NB4 (cell line): ENCODE measurements at regions not wholly inside any gene's neighbourhood (a gene's known extent, or its start where the extent isn't known, plus 50 kb on each side); places are given as distances from the start of the nearest gene placed in this dataset.

Experiments
- CTCF ChIP-seq: IDR thresholded peaks from one replicate; pipeline ENCODE4 v1.5.1; 2012; ENCODE audit warnings: low read depth, low read length
- MYC ChIP-seq: IDR thresholded peaks from 2 replicates; pipeline ENCODE4 v1.6.1; 2011; ENCODE audit warnings: low read depth, low read length
- POLR2A ChIP-seq: IDR thresholded peaks from 2 replicates; pipeline ENCODE4 v1.6.1; 2011; ENCODE audit warnings: mild to moderate bottlenecking; ENCODE audit not compliant: insufficient read length; ENCODE audit errors: extremely low read depth

DNA sequence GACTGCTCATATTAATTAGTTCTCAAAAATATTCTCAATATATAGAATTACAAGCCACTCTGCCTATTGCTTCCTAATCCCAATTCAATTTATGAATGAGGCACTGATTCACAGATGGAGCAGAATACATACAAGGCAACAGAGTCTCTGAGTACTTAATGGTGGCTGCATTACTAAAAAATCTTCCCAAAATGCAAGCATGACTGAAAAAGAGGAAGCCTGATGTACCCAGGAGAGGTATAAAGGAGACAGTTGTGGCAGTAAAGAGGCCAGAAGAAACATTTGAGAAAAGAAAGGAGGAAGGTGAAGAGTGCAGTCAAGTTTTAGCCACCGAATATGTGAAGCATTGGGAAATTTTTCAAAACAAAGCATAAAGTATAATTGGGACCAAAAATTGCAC, 163.2 kb upstream of the INTU start:
- TF ChIP-seq CTCF: no peak
- no peak for TF ChIP-seq MYC
- no peak for TF ChIP-seq POLR2A
